Stimulated activated CD4-positive, alpha-beta T cell treated with anti-CD3 and anti-CD28 coated beads, Interleukin-1b, Interleukin-23, amount 100 ng/mL, for 24 hours (primary cell): ENCODE measurements at regions not wholly inside any gene's neighbourhood (a gene's known extent, or its start where the extent isn't known, plus 50 kb on each side); places are given as distances from the start of the nearest gene placed in this dataset.

Experiments used
- DNase-seq, 4 experiments: peaks; one replicate each; pipeline ENCODE4 v3.0.0-alpha.2; 2020; ENCODE audit warnings: low read depth in 4 of 4, low spot score in 1 of 4

- no peak for DNase-seq
Observed at GRCh38 chr2:128399690-128400291, 81.1 kb upstream of the HS6ST1 start.

- DNase-seq: no peak
Observed at GRCh38 chr2:128401680-128402079, 83.0 kb upstream of the HS6ST1 start.

- DNase-seq: no peak
Observed at GRCh38 chr2:128402911-128403670, 84.4 kb upstream of the HS6ST1 start.

DNA sequence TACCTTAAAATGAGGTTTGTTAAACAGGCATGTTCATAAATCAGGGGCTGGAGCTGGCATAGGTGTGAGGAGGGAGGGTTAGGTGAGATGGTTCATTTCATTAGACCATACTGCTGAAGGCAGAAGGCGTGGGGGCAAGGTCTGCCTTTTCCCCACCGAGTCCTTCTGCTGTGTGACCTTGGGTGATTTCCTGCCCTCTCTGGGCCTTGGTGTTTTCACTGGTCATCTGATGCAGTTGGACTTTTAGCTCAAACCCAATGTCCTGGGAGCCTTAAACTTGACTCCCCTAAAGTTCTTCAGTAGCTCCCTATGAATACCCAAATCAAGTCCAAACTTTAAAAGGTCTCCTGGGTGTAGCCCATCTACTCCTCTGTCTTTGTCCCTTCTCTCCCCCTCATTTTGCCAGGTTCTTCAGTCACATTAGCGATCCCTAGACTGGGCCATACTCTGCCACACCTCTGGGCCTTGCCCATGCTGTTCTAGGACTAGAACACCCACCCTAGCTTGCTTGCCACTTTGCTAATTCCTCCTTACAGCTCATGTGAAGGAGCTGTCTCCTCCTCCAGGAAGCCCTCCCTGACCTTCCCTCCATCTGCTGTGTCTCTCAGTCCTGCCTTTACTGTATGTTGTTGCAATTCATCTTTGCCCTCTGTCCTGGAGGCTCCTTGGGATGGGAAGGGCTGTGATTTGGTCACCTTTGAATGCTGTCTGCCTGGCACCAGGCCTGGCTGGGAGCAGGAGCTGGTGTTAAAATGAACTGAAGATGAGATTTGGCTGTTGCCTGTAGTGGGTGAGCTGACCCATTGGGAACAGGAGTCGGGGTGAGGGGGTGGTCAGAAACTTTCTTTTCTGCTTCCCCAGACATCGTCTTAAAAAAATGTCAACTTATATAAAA lies 85.4 kb upstream of the HS6ST1 start:
- no peak for DNase-seq

DNA sequence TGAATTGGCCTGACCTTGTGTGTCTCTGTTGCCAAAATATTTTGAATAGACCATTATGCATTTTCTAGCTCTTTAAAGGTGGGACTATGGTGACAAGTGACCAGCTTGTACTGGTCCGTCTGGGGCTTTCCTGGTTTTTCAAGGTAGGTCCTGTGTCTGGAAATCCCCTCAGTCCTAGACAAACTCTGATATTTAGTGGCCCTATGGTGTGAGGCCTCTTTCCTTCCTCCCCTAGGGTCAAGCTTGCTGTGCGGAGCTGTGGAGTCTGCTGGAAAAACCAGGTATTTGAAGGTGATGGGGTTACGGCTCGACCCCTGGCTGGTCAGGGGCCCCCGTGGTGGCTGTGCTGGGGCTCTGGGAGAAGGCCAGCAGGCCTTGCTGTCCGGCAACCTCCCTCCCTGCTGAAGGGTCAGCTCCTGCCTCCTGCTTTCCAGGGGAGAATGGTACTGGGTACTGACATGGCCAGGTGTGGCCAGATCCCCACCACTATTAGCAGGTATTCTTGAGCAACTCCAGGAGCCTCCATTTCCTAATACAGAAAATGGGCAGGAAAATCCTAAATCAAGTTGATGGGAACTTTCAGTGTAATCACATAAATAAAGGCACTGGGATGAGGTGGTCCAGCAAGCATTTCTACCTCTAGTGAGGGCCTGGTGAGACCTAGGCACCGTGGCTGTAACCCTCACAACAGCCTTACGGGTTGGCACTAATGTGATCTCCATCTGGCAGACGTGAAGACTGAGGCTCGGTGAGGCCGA lies 86.2 kb upstream of the HS6ST1 start:
- DNase-seq: no peak

DNA sequence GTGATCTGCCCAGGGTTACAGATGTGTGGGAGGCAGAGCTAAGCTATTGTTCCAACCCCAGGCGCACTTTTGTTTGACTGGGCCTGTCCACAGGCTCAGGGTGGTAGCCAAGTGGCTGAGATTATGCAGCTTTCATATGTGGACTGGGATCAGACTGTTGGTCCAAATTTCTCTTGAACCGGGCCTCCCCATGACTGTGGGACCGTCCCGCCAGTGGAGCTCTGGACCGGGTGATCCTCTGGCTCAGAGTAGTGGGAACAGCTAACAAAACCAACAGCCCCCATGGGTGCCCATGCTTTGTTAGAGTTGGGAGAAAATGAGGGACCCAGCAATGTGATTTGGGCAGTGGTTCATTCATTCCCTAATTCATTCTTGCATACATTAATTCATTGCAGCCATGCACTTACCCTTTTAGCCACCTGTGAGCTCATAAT lies 86.8 kb upstream of the HS6ST1 start:
- no peak for DNase-seq

- DNase-seq: no peak
Observed at GRCh38 chr2:128405981-128406613, 87.4 kb upstream of the HS6ST1 start.

GRCh38 chr2:128406736-128407554 lies 88.3 kb upstream of the HS6ST1 start:
- no peak for DNase-seq

- no peak for DNase-seq
Observed at GRCh38 chr2:128408349-128409305, 90.0 kb upstream of the HS6ST1 start.

DNA sequence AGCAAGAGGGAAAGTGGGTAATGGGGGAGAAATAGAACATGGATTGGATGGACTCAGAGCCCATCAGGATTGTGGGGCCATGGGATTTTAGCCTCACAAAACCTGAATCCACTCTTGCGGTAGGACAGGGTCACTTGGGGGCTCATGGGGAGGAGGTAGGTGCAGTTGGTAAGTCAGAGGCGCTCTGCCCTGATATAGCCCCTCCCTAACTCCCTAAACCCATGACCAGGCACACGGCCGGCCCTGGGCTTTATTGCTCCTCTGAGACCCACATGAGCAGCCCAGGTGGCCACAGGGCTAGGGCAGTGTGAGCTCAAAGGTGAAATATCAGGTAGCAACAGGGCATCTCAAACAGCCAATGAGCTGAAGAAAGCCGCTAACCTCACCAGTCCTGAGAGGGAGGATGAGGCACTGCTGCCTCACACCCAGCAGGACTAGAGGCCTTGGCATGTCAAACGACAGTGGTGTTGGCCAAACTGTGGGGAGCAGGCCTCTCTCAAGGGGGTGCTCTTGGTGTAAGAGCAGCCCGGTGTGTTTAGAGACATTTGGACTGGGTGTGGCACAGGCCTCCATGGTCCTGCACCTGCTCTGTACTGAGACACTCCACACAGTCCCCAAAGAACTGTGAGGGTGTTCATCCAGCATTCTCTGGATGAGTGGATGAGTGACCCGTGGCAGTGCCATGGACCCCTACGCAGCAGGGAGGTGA lies 90.8 kb upstream of the HS6ST1 start:
- DNase-seq: no peak

DNA sequence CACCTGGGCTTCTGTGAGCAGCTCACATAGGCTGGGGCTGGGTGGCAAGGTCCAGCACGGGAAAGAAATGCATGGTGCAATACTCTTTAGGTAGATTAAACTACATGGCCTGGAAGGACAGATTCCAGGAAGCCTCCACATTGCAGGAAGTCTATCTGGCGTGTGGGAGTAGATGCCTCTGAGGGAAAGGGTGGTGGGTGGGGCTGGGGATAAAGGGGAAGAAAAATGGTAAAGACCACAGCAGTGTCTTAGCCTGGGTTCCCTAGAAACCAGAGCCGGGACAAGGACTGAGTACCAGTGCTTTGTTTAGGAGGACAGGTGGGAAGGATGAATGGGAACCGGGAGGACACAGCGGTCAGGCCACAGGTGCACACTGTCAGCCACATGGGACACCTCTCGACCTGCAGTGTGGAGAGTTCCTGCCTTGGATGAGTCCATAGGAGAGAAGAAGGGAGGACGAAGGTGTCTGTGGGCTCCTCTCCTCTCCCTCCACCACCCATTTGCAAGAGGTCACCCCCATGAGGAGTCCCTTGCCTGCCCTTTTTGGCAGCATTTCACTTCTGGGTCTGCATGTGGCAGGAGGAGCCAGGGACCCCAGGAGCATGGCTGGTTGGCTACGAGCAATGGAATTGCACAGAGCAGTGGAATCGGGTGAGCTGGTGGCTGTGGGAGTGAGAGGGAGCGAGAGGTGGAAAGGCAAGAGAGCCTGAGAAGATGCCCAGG lies 91.5 kb upstream of the HS6ST1 start:
- no peak for DNase-seq

DNA sequence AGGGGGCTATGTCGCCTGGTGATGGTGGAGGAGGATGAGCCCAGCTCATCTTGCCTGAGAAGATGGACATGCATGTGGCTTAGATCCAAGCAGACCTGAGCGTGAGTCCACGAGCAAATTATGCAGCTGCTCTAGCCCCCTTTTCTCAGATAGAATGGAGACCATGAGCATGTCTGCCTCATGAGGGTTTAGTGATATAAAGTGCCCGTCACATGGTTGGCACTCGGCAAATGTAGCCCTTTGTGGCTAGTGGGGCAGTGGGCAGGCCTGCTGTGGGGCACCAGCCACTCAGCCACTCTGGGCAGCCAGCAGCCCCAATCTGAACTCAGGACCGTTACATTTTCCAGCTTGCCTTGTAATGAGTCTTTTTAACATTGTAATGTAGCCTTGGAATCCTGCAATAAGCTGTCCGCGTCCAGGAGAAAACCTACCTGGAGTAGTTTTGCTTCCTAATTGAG lies 92.1 kb upstream of the HS6ST1 start:
- DNase-seq: no peak

GRCh38 chr2:128411431-128411830 lies 92.8 kb upstream of the HS6ST1 start:
- DNase-seq: no peak

DNA sequence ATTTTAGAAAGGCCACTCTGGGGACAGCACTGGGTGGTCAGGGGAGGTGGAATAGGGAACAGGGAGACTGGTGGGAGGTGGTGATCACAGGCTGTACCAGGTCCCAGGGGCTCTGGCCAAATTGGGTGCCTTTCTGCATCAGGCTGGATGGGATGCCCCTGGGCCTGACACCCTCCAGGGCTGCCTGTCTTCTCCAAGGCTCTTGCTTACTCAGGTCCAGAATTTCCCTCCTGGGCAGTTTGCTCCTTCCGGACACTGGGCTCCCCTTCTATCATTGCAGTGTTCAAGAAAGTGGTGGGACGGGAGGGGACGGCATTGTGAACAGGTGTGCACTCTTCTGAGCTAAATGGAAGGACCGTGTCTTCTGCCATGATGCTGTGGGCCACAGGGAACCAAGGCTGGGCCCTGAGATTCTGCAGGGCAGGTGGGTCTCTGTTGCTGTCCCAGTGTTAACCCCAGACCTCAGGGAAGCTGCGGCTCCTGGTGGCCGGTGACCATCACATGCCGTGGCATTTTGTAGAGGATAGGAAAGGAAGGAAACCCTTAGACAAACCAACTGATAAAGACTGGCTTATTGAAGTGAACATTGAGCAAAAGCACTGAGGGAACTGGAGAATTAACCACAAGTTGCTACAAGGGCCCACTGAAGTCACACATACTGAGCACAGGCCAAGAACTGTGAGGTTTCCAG lies 93.7 kb upstream of the HS6ST1 start:
- no peak for DNase-seq

GRCh38 chr2:128413014-128413717 lies 94.5 kb upstream of the HS6ST1 start:
- no peak for DNase-seq

GRCh38 chr2:128413718-128414341 lies 95.2 kb upstream of the HS6ST1 start:
- DNase-seq: no peak
